ENCODE measurements at regions not wholly inside any gene's neighbourhood (a gene's known extent, or its start where the extent isn't known, plus 50 kb on each side); places are given as distances from the start of the nearest gene placed in this dataset.

DNA sequence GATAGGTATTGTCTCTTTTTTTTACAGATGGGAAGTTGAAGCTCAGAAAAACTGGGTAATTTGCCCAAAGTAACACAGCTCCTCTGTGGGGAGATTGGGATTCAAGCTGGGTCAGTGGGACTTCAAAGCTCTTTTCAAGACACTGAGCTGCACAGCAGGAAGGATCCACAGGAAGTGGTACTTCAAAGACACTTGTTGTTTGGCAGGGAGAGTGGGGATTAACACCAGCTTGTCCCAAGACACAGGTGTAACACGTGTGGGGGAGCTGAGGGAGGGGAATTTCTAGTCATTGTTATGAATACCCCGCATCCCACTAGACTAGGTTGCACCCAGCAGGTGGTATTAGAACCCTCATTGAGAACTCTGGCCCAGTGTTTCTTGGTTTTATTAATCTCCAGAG lies 116.0 kb downstream of the FOXB1 start:
- Histone ChIP-seq H3K9me2 (replicated peaks; ENCODE audit: insufficient read depth, low read length) (no peaks in the 10 kb centered on the region), H3K27ac (ENCODE audit: low read length) (no peak overlapping the region), H3K27me3 (replicated peaks; ENCODE audit: insufficient read depth, low read length) (no peaks in the 10 kb centered on the region), H3K9ac (ENCODE audit: low read length) (no peak overlapping the region), H3F3A (ENCODE audit: insufficient read depth, low read length) (peaks cover 16% of the 10 kb centered on the region), H3K36me3 (replicated peaks; ENCODE audit: insufficient read depth, low read length) (no peaks in the 10 kb centered on the region), H3K4me1 (ENCODE audit: low read length) (peaks cover 24% of the 10 kb centered on the region), H4K20me1 (ENCODE audit: insufficient read depth, low read length) (no peaks in the 10 kb centered on the region), H3K4me3 (ENCODE audit: low read length) (no peak overlapping the region), H2AFZ (ENCODE audit: low read length) (no peak overlapping the region), H3K9me3 (replicated peaks; ENCODE audit: insufficient read depth, low read length) (no peaks in the 10 kb centered on the region), H3K79me2 (ENCODE audit: low read length) (no peaks in the 10 kb centered on the region), H3K4me2 (ENCODE audit: low read depth, low read length) (no peak overlapping the region)
- TF ChIP-seq EZH2phosphoT487 (IDR thresholded peaks at IDR 0.05; ENCODE audit: low read length) (no peak), EZH2 (optimal IDR thresholded peaks at IDR 0.05; ENCODE audit: low read depth, low read length) (no peak)
- TF ChIP-seq, protein P1, sequence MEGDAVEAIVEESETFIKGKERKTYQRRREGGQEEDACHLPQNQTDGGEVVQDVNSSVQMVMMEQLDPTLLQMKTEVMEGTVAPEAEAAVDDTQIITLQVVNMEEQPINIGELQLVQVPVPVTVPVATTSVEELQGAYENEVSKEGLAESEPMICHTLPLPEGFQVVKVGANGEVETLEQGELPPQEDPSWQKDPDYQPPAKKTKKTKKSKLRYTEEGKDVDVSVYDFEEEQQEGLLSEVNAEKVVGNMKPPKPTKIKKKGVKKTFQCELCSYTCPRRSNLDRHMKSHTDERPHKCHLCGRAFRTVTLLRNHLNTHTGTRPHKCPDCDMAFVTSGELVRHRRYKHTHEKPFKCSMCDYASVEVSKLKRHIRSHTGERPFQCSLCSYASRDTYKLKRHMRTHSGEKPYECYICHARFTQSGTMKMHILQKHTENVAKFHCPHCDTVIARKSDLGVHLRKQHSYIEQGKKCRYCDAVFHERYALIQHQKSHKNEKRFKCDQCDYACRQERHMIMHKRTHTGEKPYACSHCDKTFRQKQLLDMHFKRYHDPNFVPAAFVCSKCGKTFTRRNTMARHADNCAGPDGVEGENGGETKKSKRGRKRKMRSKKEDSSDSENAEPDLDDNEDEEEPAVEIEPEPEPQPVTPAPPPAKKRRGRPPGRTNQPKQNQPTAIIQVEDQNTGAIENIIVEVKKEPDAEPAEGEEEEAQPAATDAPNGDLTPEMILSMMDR (IDR thresholded peaks at IDR 0.05; ENCODE audit: low read length) = no peak
- DNase-seq = no peak

DNA sequence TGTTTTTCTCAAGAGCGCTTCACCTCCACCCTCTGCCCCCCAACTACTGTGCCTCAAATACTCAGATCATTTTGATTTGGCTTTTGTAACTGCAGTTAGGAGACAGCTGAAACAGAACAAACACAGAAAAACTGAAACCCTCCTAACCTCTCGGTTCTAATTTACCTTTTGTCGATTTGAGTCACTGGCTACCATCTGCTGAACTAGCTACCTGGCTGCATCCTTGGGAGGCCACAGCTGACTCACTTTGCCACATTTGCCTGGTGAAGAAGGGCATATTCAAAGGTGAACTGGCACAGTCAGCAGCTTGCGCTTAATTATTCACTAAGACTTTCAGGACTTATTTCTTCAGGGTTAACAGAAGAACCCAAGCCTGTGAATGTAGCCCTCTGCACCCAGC lies 117.7 kb downstream of the FOXB1 start:
- Histone ChIP-seq H3K9ac (ENCODE audit: low read length) (no peak overlapping the region), H3K9me2 (replicated peaks; ENCODE audit: insufficient read depth, low read length) (no peaks in the 10 kb centered on the region), H4K20me1 (ENCODE audit: insufficient read depth, low read length) (no peaks in the 10 kb centered on the region), H3K4me3 (ENCODE audit: low read length) (no peak overlapping the region), H3K27ac (ENCODE audit: low read length) (peak overlapping the region; percentile 62; the same call in 1 of the 2 replicates), H3K9me3 (replicated peaks; ENCODE audit: insufficient read depth, low read length) (no peaks in the 10 kb centered on the region), H3K79me2 (ENCODE audit: low read length) (no peaks in the 10 kb centered on the region), H3K36me3 (replicated peaks; ENCODE audit: insufficient read depth, low read length) (no peaks in the 10 kb centered on the region), H3K27me3 (replicated peaks; ENCODE audit: insufficient read depth, low read length) (no peaks in the 10 kb centered on the region), H3K4me1 (ENCODE audit: low read length) (peaks cover 31% of the 10 kb centered on the region), H2AFZ (ENCODE audit: low read length) (no peak overlapping the region), H3K4me2 (ENCODE audit: low read depth, low read length) (peak overlapping the region; percentile 24), H3F3A (ENCODE audit: insufficient read depth, low read length) (peaks cover 19% of the 10 kb centered on the region)
- peak; percentile 73 for DNase-seq
- TF ChIP-seq EZH2 (optimal IDR thresholded peaks at IDR 0.05; ENCODE audit: low read depth, low read length) = no peak
- TF ChIP-seq, protein P1 (IDR thresholded peaks at IDR 0.05; ENCODE audit: low read length) = no peak
- TF ChIP-seq EZH2phosphoT487 (IDR thresholded peaks at IDR 0.05; ENCODE audit: low read length) = no peak

DNA sequence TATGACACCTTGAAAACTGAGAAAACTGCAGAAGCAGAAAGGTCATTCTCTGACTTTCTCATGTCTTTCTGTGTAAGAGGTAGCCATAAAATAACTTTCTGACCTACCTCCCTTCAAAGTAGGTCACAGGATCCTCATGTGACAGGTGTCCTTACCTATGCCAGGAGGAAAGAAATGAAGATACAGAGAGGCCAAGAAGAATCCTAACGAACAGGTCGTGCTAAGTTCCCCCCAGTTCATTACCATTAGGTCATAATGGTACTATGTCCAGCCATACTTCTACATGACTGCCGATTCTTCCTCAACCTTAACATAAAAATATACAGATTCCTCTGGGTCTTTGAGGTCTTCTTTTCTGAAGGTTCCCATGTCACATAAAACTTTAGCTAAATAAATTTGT lies 118.6 kb downstream of the FOXB1 start:
- Histone ChIP-seq H3K4me3 (ENCODE audit: low read length) (no peak overlapping the region), H3K36me3 (replicated peaks; ENCODE audit: insufficient read depth, low read length) (no peaks in the 10 kb centered on the region), H4K20me1 (ENCODE audit: insufficient read depth, low read length) (no peaks in the 10 kb centered on the region), H3K27ac (ENCODE audit: low read length) (no peak overlapping the region), H2AFZ (ENCODE audit: low read length) (no peak overlapping the region), H3K9ac (ENCODE audit: low read length) (no peak overlapping the region), H3K9me3 (replicated peaks; ENCODE audit: insufficient read depth, low read length) (no peaks in the 10 kb centered on the region), H3K27me3 (replicated peaks; ENCODE audit: insufficient read depth, low read length) (no peaks in the 10 kb centered on the region), H3K4me2 (ENCODE audit: low read depth, low read length) (no peak overlapping the region), H3F3A (ENCODE audit: insufficient read depth, low read length) (peaks cover 27% of the 10 kb centered on the region), H3K4me1 (ENCODE audit: low read length) (peaks cover 31% of the 10 kb centered on the region), H3K79me2 (ENCODE audit: low read length) (no peaks in the 10 kb centered on the region), H3K9me2 (replicated peaks; ENCODE audit: insufficient read depth, low read length) (no peaks in the 10 kb centered on the region)
- no peak for TF ChIP-seq EZH2phosphoT487 (IDR thresholded peaks at IDR 0.05; ENCODE audit: low read length)
- no peak for TF ChIP-seq EZH2 (optimal IDR thresholded peaks at IDR 0.05; ENCODE audit: low read depth, low read length)
- TF ChIP-seq, protein P1 (IDR thresholded peaks at IDR 0.05; ENCODE audit: low read length) = no peak
- no peak for DNase-seq

Measured in MM.1S (cell line).